Parathyroid adenoma (tissue), 2 donors: ENCODE measurements at regions not wholly inside any gene's neighbourhood (a gene's known extent, or its start where the extent isn't known, plus 50 kb on each side); places are given as distances from the start of the nearest gene placed in this dataset.
A peak's percentile ranks its signal among the peaks of the same experiment; 100 is the strongest.

Source experiments
- H2AFZ ChIP-seq: fragments of 300-600 bp; sonication (generic); one replicate; pipeline ENCODE4 v1.7.0; 2017; ENCODE audit warnings: antibody characterized with exemption, mild to moderate bottlenecking
- H3K27ac ChIP-seq: fragments of 300-600 bp; sonication (generic); one replicate; pipeline ENCODE4 v1.7.0; 2017
- H3K27me3 ChIP-seq: fragments of 300-600 bp; sonication (generic); one replicate; pipeline ENCODE4 v1.7.0; 2017; ENCODE audit warnings: low read length; ENCODE audit not compliant: control insufficient read depth, insufficient read depth
- H3K36me3 ChIP-seq: fragments of 300-600 bp; sonication (generic); one replicate; pipeline ENCODE4 v1.7.0; 2017; ENCODE audit warnings: low read length; ENCODE audit not compliant: control insufficient read depth, insufficient read depth
- H3K4me1 ChIP-seq: fragments of 300-600 bp; sonication (generic); one replicate; pipeline ENCODE4 v1.7.0; 2017; ENCODE audit warnings: control low read depth
- H3K4me2 ChIP-seq: fragments of 300-600 bp; sonication (generic); one replicate; pipeline ENCODE4 v1.7.0; 2017; ENCODE audit warnings: low read length
- H3K4me3 ChIP-seq: fragments of 300-600 bp; sonication (generic); one replicate; pipeline ENCODE4 v1.7.0; 2017; ENCODE audit warnings: low read depth, low read length
- H3K79me2 ChIP-seq: fragments of 300-600 bp; sonication (generic); one replicate; pipeline ENCODE4 v1.7.0; 2017; ENCODE audit warnings: control low read depth
- H3K9ac ChIP-seq: fragments of 300-600 bp; sonication (generic); one replicate; pipeline ENCODE4 v1.7.0; 2017; ENCODE audit warnings: mild to moderate bottlenecking
- H3K9me3 ChIP-seq: fragments of 300-600 bp; sonication (generic); one replicate; pipeline ENCODE4 v1.7.0; 2017; ENCODE audit warnings: low read length; ENCODE audit not compliant: control insufficient read depth
- TF ChIP-seq, protein P1 (sequence below): fragments of 300-600 bp; sonication (generic); IDR thresholded peaks from one replicate; pipeline ENCODE4 v1.7.0; 2017; ENCODE audit warnings: antibody characterized with exemption, mild to moderate bottlenecking
- donor health status: primary hyperparathyroidism.

DNA sequence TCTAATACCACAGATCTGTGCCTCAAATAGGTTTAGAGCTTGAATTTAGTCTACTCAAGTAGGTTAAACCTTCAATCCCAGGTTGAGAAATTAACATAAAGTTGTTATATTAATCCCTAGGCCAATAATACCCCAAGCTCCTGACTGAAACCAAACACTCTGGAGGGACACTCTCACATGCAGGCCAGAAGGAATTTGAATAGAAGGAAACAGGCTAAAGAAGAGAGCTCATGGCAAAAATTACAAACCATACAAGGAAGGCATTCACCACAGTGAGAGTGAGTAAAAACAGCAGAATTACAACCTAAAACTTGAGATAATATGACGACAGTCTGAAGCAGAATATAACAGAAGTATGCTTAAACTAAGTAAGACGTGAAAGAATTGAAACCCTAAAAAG is 76.1 kb upstream of the PDK4 start:
- TF ChIP-seq, protein P1, sequence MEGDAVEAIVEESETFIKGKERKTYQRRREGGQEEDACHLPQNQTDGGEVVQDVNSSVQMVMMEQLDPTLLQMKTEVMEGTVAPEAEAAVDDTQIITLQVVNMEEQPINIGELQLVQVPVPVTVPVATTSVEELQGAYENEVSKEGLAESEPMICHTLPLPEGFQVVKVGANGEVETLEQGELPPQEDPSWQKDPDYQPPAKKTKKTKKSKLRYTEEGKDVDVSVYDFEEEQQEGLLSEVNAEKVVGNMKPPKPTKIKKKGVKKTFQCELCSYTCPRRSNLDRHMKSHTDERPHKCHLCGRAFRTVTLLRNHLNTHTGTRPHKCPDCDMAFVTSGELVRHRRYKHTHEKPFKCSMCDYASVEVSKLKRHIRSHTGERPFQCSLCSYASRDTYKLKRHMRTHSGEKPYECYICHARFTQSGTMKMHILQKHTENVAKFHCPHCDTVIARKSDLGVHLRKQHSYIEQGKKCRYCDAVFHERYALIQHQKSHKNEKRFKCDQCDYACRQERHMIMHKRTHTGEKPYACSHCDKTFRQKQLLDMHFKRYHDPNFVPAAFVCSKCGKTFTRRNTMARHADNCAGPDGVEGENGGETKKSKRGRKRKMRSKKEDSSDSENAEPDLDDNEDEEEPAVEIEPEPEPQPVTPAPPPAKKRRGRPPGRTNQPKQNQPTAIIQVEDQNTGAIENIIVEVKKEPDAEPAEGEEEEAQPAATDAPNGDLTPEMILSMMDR: no peak
- Histone ChIP-seq H3K9ac (no peak overlapping the region), H3K9me3 (no peaks in the 10 kb centered on the region), H3K27ac (peak overlapping the region; percentile 8), H3K4me3 (no peak overlapping the region), H3K4me1 (peaks cover 14% of the 10 kb centered on the region), H3K79me2 (no peaks in the 10 kb centered on the region), H3K27me3 (no peaks in the 10 kb centered on the region), H3K4me2 (no peak overlapping the region), H2AFZ (peak overlapping the region; percentile 63), H3K36me3 (no peaks in the 10 kb centered on the region)

DNA sequence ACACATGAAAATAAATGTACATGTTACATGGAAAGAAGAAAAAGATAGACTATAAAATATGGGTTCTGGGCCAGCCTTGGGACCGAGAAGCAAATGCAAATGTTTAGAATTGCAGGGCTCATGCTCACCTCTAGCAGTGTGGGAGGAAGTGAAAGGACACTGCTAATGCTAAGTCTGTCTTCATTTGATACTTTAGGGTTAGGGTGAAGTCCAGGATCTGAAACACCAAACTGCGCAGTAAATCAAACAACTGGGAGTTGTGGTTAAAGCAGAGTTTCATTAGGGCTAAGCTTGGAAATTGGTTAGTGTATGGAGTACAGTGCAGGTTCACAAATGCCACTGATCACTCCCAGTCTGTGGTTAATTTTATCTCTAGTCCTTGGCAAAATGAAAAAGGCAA is 73.2 kb upstream of the PDK4 start:
- no peaks in the 10 kb centered on the region for H3K9me3 ChIP-seq
- H3K79me2 ChIP-seq: no peaks in the 10 kb centered on the region
- H3K27me3 ChIP-seq: no peaks in the 10 kb centered on the region
- H3K36me3 ChIP-seq: no peaks in the 10 kb centered on the region
- H3K4me1 ChIP-seq: peaks cover 6% of the 10 kb centered on the region
- TF ChIP-seq, protein P1: no peak
- peak overlapping the region; percentile 43 for H2AFZ ChIP-seq
- no peak overlapping the region for H3K9ac ChIP-seq
- H3K27ac ChIP-seq: no peak overlapping the region
- no peak overlapping the region for H3K4me2 ChIP-seq
- no peak overlapping the region for H3K4me3 ChIP-seq

DNA sequence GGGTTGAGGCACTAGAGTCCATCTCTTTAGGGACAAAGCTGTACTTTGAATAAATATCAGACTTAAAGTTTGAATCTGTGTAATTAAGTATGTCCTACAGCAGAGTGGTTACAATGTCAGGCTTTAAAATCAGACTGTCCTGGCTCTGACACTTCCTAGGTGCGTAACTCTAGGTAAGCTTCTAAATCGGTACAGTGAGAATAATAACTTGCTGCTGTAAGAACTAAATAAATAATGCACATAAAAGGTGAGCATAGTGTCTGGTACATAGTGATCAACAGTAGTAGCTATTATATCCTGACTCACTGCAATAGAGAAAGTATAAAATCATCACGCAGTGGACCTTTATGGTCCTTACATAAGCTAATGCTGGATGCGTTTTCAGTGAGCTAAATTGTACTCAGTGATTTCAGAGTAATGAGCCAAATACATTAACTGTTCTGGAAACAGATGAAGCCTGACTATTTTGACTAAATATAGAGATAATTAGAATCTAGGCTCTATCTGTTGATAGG is 72.2 kb upstream of the PDK4 start:
- Histone ChIP-seq H3K9me3 (no peaks in the 10 kb centered on the region), H3K36me3 (no peaks in the 10 kb centered on the region), H3K79me2 (no peaks in the 10 kb centered on the region), H3K9ac (no peak overlapping the region), H3K27me3 (no peaks in the 10 kb centered on the region), H3K4me3 (no peak overlapping the region), H3K4me2 (no peak overlapping the region), H3K27ac (no peak overlapping the region), H2AFZ (no peak overlapping the region), H3K4me1 (peaks cover 6% of the 10 kb centered on the region)
- TF ChIP-seq, protein P1: no peak

DNA sequence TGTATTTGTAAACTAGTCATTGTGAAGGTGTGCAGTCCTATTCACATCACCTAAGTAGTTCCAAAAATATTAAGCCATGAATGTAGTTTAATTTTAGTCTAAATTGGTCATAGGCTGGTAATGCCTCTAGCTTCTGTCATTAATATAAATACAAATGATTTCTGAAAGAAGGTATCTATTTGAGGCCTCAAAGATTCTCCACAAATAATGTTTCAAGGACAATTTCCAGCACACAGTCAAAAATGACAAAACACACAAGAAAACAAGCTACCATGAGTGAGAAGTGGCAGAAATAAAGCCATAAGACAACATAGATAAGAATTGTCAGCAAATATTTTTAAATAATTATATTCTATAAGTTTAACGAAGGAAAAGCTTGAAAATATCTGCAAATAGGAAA is 66.7 kb upstream of the PDK4 start:
- Histone ChIP-seq H3K4me2 (no peak overlapping the region), H3K36me3 (no peaks in the 10 kb centered on the region), H3K4me3 (no peak overlapping the region), H3K27ac (no peak overlapping the region), H3K9me3 (no peaks in the 10 kb centered on the region), H3K79me2 (no peaks in the 10 kb centered on the region), H3K9ac (no peak overlapping the region), H3K27me3 (no peaks in the 10 kb centered on the region), H3K4me1 (no peaks in the 10 kb centered on the region), H2AFZ (no peak overlapping the region)
- TF ChIP-seq, protein P1: no peak

DNA sequence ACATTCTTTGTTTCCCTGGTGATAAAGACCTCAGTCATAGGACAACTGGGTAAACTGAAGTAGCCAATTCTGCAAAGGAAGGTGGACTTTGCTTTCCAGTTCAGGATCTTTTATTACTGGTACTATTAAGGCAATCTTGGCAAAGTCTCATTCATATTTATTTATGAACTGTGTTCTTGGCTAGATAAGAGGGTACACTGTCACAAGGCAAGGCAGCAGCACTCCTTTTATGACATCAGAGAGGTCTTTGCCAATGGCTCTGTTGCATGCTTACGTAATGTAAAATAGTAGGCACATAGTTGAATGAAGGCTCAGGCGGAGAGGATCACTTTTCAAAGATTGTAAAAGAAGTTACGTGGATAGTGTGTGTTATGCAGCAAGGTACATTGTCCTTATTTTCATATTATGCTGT is 63.7 kb upstream of the PDK4 start:
- no peak overlapping the region for H2AFZ ChIP-seq
- H3K27ac ChIP-seq: no peak overlapping the region
- no peak overlapping the region for H3K4me2 ChIP-seq
- TF ChIP-seq, protein P1: no peak
- H3K27me3 ChIP-seq: no peaks in the 10 kb centered on the region
- no peaks in the 10 kb centered on the region for H3K79me2 ChIP-seq
- no peaks in the 10 kb centered on the region for H3K4me1 ChIP-seq
- H3K9me3 ChIP-seq: no peaks in the 10 kb centered on the region
- no peak overlapping the region for H3K9ac ChIP-seq
- no peaks in the 10 kb centered on the region for H3K36me3 ChIP-seq
- H3K4me3 ChIP-seq: no peak overlapping the region
